IPS-18c (cell line): ENCODE measurements at regions not wholly inside any gene's neighbourhood (a gene's known extent, or its start where the extent isn't known, plus 50 kb on each side); places are given as distances from the start of the nearest gene placed in this dataset.

ENCODE experiments used
- H3K4me3 ChIP-seq: 2 replicates; pipeline ENCODE4 v1.7.0; 2013; ENCODE audit warnings: low read depth, mild to moderate bottlenecking, low read length, moderate library complexity; ENCODE audit not compliant: insufficient read depth
- H3K9me3 ChIP-seq: one replicate; pipeline ENCODE4 v1.6.1; 2013; ENCODE audit warnings: mild to moderate bottlenecking, low read length, moderate library complexity; ENCODE audit not compliant: control insufficient read depth, insufficient read depth

DNA sequence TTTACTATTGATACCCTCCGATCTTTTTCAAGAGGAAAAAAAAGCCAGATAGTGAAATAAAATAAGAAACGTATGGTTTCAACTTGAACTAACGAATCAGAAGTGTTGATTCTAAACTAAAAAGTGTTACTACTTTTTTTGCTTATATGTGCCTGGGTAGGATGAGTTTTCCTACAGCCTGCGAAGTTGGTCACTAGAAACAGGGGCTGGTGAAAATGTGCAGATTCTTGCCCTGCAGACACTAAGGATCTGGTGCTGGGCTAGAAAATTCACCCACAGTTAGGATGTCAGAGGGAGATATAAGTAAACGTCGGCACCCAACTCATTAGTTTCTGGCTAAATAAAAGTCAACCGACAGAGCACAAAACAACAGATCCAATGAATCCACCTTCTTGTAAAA lies 298.7 kb upstream of the NFE2L3 start:
- no peaks in the 10 kb centered on the region for H3K9me3 ChIP-seq
- H3K4me3 ChIP-seq = no peak overlapping the region

DNA sequence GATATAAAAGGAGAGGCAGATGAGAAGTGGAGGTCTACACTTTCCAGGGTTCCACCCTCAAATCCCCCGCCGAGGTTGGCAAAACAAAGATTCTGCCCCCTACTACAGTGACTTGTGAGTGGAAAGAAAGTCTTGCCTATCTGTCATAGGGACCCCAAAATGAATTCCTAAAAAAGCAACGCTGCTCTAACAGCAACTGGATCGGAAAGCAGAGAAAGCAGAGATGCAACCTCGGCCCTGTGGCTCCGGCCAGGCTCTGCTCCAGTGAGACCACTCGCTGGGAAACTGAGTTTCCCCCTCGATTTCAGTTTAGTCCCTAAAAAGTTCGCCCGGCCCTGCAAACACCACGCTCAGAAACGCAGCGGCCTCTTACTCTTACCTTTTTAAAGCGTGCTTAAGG lies 297.9 kb upstream of the NFE2L3 start:
- peak overlapping the region; percentile 38; the same call in 1 of the 2 replicates for H3K4me3 ChIP-seq
- no peaks in the 10 kb centered on the region for H3K9me3 ChIP-seq

- no peaks in the 10 kb centered on the region for H3K9me3 ChIP-seq
- no peak overlapping the region; the same call in 1 of the 2 replicates for H3K4me3 ChIP-seq
Observed at GRCh38 chr7:25854608-25855497, 297.1 kb upstream of the NFE2L3 start.

DNA sequence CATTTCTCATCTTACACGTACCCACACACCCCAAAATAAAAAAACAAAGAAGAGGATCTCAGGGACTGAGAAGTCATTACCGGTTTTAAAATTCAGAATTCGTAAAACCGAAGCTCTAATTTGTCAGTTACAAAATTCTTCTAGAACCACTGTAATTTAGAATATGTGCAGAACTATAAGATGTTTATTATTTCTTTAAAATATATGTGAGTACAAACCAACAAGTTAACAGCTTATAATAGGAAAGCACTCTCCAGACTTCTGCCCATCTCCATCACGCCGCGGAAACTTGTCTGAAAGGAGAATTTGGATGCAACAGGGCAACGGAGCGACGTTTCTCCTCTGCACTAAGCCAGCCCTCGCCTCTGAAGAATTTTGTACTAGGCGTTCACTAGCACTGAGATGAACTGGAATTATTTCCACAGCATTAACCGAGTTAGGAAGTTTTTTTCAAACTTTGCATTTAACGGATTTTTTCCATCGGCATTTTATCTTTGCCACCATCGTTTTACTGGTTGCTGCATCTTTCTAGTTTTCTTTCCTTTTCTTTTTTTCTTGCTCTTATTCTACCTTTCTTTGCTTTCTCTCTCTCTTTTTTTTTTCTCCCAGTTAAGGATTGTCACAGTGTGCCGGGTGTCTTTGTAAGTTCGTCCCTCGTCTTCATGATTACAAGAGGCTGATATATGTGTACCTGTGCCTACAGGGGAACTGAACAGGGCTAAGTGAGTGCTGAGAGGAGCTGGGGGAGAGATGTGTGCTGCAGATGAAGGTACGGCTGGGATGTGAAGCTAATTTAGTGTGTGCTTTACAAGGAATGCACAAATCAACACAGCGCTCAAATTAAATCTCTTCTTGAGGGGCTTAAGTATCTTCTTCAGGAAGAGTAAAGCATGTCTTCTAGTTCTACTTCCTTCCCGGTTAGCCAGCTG lies 295.9 kb upstream of the NFE2L3 start:
- H3K4me3 ChIP-seq = peak overlapping the region; percentile 65
- H3K9me3 ChIP-seq = no peaks in the 10 kb centered on the region

GRCh38 chr7:25857376-25858067 lies 294.5 kb upstream of the NFE2L3 start:
- Histone ChIP-seq H3K9me3 (no peaks in the 10 kb centered on the region), H3K4me3 (peak overlapping the region; percentile 65)

- Histone ChIP-seq H3K9me3 (no peaks in the 10 kb centered on the region), H3K4me3 (peak overlapping the region; percentile 65; the same call in 1 of the 2 replicates)
Observed at GRCh38 chr7:25858200-25858524, 293.8 kb upstream of the NFE2L3 start.

DNA sequence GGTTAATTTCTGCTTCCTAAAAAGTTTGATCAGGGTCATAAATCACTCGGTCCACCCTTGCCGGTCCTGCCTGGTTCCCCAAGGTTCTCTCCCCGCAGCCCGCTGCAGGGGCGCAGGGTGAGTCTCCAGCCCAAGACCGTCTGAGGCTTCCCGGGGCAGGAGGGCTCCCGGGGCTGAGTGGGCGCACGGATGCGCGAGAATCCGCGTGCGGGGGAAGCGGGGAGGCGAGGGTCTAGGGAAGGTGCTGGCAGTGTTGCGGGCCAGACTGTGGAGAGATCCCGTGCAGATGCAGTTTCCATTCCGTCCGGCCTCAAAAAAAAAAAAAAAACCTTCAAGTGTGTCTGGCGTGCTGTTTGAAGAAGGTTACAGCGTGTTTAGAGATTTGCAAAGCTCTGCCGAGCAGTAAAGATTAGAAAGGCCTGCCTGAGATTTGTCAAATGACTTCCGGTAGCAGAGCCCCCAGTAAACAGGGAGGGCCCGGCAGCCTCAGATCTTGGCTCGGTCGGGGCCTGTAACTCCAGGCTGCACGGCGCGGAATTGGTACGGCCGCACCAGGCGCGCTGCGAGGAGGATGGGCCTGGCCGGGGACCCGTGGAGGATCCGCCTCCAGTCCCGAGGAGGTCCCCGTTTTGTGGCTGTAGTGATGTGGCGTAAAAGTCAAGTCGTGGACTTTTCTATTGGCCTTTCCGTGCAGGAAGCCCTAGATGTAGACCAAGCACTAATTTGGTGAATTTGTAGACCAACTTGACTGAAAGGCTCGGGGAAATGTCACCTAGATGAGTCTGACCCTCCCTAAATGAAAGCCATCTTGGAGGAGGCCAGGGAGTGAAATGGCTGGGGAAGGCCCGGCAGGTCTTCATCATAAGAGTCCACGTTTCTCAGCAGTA lies 293.2 kb upstream of the NFE2L3 start:
- H3K9me3 ChIP-seq = no peaks in the 10 kb centered on the region
- H3K4me3 ChIP-seq = peak overlapping the region; percentile 65; the same call in 1 of the 2 replicates

DNA sequence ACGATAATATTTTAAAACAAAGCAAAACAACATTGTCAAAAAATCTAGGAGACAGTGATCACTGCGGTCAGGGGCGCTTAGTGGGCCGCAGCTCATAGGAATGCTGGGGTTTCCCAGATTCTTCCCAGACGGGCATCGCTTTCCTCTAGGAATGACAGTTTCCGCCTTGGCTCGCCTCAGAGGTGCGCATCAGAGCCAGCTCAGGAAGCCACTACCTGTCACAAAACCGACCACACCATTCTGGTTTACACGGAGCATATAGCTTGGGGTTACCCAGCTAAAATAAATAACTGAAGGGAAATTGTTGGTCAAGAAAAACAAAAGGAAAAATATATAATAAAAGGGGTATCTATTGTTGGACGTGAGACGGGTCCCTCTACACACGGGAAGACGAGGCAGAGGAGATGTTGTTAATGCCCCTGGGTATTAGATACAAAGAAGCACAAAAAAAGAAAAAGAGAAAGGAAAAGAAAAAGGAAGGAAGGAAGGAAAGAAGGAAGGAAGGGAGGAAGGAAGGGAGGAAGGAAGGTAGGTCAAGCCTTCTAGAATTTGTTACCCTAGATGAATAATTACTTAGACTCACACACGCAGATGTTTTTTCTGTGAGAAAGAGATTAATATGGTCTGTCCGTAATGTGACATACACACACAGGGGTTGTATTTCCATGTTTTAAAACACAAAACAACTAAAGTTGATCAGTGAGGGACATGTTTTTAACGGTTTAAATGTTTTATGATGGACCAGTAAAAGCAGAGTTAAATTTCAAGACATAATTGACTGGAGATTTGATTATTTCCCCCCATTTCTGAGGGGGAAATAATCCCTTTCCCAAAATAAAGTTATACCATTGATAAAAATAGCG lies 292.4 kb upstream of the NFE2L3 start:
- Histone ChIP-seq H3K4me3 (peak overlapping the region; percentile 65; the same call in 1 of the 2 replicates), H3K9me3 (no peaks in the 10 kb centered on the region)

DNA sequence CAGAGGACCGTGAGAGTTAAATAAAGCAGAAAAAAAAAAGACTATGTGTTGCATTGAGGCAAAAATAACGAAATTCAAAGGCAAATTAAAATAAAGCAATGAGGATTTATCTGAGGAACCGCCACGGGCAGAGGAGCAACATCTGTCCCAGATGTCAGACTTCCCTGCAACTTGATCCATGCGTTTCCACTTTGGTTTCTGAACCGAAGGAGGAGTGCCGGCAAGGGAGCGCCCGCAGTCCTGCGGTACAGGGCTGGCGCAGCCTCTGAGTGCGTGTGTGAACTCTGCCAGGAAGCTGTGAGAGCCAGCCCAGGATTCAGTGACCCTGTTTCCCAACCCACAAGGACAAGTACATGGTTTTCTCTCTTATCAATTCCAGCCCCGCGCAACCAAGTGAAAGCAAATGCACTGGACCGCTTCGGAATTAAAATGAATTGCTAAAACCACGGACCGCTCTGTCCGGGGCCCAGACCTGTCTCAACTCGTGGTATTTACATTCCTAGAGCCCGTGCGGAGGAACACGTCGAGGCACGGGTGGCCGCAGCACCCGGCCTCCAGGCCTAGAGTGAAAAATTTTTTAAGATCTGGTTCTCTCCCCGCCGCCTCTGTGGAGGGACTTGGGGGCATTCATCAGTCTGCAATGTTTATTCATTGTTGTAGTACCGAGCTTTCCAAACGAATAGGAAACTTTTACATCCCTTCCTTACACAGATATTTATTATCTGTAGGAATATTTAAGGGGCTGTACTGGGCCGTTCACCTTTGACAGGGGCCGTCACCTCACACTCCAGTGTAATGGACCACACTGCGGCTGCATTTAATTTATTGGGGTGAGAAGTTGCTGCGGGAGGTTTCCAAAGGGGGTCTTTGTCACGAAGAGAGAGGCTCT lies 291.5 kb upstream of the NFE2L3 start:
- Histone ChIP-seq H3K9me3 (no peaks in the 10 kb centered on the region), H3K4me3 (no peak overlapping the region)

DNA sequence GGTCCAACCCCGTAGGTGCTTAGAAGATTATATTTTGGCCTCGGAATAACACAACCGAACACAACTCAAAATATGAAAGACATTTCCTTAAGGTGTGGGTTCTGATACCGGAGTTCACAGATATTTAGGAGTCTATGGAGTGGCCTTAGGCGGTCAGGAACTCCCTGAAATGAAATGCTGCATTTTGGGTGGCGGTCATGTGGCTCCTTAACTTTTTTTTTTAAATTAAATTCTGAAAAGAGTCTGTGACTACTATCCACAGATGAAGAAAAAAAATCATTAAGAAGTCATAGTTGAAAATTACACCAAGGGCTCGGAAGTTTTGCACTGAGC lies 290.9 kb upstream of the NFE2L3 start:
- no peaks in the 10 kb centered on the region for H3K9me3 ChIP-seq
- H3K4me3 ChIP-seq = no peak overlapping the region

- Histone ChIP-seq H3K4me3 (no peak overlapping the region), H3K9me3 (no peaks in the 10 kb centered on the region)
Observed at GRCh38 chr7:25861601-25862260, 290.3 kb upstream of the NFE2L3 start.

GRCh38 chr7:25862261-25863004 lies 289.6 kb upstream of the NFE2L3 start:
- no peak overlapping the region for H3K4me3 ChIP-seq

GRCh38 chr7:25863005-25863728 lies 288.8 kb upstream of the NFE2L3 start:
- no peak overlapping the region for H3K4me3 ChIP-seq
- H3K9me3 ChIP-seq = no peaks in the 10 kb centered on the region

More at GRCh38 chr7:25862261-25863004, 289.6 kb upstream of the NFE2L3 start:
- H3K9me3 ChIP-seq = no peaks in the 10 kb centered on the region
